Activated CD4-positive, alpha-beta T cell treated with anti-CD3 and anti-CD28 coated beads, Interleukin-2, amount 50 U/mL, for 4 hours (primary cell): ENCODE measurements at regions not wholly inside any gene's neighbourhood (a gene's known extent, or its start where the extent isn't known, plus 50 kb on each side); places are given as distances from the start of the nearest gene placed in this dataset.
"Not testable (repeated sequence)": the region's sequence is repeated elsewhere in the genome, so short reads cannot be mapped to it uniquely, and the experiment has no call there.

Experiments used
- DNase-seq, 2 experiments: peaks; one replicate each; pipeline ENCODE4 v3.0.0-alpha.2; 2020

DNA sequence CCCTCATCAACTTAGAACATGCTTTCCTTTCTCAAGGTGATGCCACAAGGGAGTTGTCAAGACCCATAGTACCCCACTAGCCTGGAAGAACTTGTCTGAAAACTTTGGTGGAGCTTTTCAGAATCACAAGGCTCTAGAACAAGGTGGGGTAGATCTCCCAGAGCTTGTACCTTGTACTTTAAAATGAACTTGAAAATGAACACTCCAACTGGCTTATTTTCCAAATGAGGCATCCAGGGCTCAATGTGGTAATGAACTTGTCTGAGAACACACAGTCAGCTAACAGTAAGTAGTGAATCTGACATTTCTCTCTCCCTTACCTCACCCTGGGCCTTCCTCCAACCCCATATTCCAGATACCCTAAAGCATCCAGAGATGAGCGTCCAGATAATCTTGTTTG, 81.8 kb upstream of the THBS1 start:
- no peak for DNase-seq

DNA sequence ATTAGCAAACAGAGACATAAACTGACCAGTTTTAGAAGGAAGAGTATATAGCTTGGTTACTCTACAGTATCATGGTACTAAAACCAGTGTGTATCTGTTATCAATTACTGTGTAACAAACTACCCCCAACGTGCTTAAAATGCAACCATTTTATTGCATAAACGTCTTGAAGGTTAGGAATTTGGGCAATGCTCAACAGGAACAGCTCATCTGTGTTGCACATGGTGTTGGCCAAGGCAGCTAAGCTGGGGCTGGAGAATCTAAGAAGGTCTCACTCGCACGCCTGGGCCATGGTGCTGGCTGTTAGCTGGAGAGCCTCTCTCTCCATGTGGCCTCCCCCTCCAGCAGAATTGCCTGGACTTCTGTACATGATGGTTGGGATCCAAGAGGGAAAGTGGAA, 81.2 kb upstream of the THBS1 start:
- no peak for DNase-seq

DNA sequence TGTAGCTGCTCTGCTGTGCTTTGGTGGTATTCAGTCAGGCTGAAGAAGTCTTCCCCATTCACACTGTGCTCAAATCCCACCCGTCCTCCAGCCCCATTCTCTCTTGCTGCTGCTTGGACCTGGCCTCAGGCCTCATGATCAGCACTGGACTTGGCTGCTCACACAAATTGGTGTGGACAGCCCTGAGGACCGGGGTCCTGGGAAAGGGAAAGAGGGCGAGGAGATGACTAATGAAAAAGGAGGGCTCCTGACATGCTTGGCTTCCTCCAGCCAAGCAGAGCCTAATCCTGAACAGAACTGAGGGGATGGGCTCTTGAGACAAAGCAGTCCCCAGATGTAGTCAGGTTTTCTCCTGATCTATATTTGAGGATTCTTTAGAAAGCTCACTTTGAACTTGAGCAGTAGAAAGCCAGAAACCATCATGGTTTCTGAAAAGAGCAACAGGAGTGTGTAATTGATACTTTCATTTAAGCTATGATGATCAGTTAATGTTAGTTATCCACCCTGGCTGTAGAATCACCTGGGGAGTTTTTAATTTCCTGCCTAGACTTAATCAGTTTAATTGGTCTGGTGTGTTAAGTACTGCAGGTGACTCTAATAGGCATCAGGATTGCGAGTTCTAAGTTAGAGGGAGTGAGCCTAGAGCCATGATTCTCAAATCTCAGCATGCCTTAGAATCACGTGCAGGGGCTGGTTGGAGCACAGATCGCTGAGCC, 79.4 kb upstream of the THBS1 start:
- no peak for DNase-seq

DNA sequence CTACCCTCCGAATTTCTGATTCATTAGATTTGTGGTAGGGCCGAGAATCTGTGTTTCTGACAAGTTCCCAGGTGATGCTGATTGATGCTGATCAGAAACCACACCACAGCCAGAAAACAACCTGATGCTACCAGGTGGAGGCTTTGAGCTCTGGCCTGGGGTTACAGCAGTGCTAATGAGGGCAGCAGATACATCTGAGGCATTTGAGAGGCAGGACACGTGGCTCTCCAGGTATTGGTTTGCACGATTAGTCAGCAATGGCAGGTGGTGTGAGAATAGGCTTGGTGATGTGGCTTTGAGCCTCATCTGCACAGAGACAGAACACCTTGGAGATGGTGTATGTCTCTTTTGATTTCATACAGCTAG, 78.8 kb upstream of the THBS1 start:
- no peak for DNase-seq

DNA sequence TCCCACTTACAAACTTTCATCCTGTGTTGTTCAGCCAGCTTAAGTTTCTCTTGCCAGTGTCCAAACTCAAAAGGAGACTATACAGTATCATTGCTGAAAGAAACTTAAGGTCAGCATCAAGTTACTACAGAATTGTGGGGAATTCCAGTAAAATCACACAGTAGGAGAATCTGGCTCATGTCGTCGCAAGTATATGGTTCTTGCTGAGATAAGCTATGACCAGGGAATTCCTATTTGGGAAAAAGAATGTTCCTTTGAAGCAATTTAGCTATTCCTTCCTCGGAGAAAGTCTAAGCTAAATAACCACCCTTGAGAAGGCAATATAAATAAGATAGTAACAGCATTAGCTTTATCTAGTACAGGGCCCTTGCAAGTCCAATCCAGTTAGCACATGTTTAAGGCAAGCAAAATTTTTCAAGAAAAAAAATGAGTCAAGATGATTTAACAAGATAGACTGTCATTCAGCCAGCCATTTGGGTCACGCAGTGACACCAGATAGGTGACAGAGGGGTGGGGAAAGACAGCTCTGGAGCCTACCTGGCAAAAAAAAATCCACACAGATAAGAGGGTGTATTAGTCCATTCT, 78.2 kb upstream of the THBS1 start:
- no peak for DNase-seq

DNA sequence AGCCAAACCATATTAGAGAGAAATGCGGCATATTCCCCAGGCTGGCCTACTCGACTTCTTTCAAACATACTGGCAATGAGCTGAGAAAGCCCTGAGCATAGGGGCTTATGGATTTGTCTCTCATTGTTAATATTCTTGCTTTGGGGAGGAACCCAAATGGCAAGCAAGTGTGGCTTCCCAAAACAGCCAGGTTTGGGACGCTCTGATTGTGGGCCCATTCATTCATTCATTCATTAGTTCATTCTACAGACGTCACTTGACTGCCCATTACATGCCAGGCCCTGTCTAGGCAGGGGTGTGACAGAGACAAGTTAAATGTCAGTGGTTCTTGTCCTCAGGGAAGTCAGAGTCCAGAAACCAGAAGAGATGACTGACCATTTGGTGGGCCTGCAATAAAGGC, 77.4 kb upstream of the THBS1 start:
- DNase-seq, result no peak

DNA sequence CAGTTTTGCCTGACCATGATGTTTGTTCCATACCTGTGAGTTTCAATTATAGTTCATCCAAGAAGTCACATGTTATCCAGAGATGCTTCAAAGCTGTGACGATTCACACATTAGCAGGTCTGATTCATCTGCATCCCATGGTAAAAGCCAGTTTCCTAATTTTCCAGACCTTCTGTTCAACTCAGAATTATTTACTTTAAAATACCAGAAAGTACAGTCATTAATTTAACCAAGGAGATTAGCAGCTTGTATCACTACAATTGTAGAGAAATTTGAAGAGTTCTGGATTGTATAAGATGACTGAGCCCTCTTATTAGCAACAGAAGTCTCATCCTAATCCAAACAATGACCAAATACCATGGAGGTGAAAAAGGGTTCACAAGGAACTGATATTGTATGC, 76.1 kb upstream of the THBS1 start:
- no peak for DNase-seq

DNA sequence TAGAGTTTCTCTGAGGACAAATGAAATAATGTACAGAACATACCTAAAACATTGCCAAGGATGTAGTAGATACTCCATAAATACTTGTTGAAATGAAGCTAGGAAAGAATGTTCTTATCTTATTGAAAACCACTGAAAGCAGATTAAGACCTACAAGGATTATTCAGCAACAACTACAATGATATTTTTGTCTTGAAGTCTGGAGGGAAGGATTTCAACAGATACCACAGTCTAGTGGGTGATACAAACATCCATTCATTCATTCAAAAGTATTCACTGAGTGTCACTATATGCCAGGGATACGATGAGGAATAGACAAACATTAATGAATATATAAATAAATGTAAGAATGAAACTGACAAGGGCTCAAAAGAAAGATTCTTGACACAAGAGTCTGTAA, 74.7 kb upstream of the THBS1 start:
- no peak for DNase-seq

DNA sequence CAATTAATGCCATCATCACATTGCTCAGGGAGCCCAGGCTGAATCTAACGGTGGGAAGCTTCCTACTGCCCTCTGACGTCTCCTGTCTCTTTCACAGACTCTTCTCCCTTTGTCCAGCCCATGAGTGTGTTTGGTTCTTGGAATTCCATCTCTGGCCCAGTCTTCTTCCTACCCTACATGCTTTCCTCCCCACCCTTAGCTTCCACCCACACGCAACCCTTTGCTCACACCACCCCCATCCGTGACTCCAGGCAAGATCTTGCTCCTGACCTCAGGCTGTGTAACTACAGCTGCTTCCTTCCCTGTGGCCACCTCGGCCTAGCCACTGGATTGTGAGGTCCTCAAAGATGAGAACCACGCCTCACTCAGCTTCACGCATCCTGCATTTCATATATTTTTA, 72.3 kb upstream of the THBS1 start:
- no peak for DNase-seq

DNA sequence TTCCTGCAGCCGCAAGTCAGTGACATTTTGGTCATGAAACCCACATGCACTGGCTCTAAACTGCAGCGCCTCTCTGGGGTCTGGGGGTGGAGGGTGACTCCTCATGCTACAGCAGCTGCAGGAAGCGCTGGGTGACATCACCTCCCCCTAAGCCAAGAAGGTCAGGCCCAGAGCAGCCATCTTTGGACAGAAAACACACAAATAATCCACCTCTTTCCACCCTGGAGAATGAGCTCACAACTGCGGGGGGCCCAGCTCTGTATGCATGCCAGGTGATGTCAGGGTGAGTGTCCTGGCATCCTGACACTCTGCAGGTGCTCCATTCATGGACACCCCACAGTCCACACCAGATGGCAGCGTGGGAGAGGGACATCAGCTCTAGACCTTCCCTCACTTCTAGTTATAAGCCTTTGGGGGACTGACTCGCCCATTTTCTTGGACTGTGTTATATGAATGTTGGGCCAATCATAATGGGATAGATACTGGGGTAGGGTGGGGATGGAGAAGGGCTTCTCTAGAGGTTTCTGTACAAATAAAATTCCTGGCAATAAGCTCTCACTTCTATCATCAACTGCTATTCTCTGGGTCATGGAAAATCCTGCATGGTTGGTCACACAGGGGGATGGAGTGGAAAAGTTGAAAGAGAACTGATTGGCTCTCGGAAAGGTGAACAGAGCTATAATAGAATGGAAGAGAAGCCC, 70.7 kb upstream of the THBS1 start:
- no peak for DNase-seq

DNA sequence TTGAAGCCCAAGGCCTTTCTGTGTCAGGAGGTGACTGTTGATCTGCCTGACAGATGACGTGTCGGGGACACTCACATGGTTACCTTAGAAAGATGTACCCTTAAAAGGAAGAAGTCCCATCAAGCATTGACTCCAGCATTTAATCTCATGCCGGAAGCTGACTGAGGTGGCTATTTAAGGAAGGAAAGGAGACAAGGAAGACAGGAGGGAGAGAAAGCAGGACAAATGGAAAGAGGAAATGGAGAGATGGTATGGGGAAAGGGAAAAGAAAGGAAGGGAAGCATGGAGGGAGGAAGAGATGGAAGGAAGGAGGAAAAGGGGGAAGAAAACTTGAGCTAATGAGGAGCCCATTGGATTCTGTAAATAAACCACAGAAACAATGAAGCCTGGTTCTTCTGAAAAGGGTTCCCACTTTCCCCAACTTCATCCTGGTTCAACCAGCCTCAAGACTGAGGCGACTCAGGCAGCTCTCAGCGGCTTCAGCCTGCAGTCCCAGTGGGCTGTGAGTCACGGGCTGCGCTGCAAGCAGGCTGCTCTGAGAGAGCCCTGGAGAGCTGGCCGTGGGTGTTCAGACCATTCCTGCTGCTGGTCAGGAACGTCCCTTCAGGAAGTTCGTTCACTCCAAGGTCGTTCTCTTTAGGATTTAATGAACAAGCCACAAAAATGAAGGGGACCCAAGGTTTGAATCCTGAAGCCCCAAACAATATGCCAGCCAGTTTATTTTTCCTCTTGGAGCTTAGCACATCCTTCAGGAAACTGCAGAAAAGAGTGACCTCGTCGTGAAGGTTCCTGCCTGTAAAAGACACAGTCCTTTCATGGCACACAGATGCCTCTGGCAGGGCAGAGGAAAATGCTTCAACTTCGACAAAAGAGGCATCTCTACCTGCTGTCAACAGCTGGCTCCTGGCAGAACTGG, 69.6 kb upstream of the THBS1 start:
- no peak for DNase-seq

DNA sequence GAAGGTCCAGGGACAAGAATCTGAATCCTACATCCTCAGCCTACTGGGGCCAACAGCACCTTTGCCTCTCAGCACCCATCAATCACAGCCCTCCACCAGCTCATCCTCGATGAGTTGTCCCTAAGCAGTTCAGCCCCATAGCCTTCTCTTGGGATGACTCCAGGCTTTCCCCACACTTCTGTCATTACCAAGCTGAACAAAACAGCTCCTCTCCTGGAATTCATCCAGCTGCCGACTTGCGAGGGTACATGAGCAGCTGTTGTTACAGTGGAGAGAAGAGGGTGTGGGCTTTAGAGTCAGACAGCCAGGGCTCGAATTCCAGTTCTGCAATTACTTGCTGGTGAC, 69.0 kb upstream of the THBS1 start:
- DNase-seq, result no peak

DNA sequence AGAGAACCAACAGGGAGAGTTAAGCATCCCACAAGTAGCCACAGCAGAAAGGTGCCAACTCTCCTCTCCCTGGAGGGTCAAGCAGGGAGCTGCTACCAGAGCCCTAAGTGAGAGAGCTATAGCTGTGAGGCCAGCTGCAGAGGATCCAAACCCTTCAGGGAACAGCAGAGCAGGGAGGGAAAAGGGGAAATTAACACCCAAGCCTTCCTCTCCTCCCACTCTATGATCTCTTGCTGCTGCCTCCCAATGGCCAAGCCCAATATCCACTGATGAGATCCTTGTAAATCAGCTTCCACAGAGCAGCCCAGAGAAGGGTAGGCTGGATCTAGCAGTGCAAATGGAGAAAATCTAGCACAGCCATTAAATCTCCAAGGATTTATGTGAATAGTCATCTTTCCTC, 68.2 kb upstream of the THBS1 start:
- no peak for DNase-seq

DNA sequence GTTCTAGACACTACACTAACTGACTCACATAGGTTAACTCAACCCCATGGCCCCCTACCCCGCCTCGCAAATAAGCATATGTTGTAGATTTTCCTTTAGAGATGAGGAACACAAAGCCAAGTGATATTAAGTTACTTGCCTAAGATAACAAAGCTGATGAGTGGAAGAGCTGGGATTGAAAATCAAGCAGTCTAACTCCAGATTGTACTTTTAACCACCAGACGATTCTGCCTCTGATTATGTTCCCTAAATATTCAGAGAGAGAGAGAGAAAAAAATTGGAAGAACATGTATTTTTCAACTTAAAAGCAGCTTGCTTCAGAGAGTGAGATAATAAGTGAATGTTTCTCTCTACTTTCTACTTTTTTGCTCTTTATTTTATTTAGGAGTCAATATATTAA, 66.9 kb upstream of the THBS1 start:
- DNase-seq, result no peak

DNA sequence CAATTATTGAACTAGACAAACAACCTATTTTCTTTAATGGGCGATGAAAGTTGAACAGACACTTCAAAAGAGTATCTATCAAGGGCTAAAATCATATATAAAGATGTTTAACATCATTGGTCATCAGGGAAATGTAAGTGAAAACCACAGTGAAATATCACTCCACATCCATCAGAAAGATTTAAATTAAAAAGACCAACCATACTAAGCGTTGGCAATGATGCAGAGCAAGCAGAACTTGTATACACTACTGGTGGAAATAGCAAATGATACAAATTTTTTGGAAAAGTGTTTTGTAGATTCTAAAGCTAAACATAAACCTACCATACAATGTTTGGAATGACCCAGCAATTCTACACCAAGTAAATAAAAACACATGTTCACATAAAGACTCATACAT, 65.9 kb upstream of the THBS1 start:
- DNase-seq, result no peak

DNA sequence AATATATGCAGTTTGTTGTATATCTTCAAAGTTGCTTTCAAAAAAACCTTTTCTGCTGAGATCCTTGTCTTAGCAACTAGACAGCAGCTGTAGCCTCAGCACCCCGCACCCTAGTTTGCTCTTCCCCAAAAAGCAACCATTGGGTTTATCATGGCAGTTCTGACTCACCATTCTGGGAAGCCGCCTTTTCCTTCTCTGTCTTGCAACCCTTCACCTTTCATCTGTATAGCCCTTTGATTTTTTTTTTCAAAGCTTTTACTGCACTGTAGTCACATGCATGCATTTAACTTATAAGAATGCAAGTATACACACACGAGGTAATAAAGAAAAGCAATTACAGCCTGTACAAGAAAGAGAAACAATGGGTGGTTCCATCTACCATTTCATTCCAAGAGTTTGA, 65.1 kb upstream of the THBS1 start:
- no peak for DNase-seq

DNA sequence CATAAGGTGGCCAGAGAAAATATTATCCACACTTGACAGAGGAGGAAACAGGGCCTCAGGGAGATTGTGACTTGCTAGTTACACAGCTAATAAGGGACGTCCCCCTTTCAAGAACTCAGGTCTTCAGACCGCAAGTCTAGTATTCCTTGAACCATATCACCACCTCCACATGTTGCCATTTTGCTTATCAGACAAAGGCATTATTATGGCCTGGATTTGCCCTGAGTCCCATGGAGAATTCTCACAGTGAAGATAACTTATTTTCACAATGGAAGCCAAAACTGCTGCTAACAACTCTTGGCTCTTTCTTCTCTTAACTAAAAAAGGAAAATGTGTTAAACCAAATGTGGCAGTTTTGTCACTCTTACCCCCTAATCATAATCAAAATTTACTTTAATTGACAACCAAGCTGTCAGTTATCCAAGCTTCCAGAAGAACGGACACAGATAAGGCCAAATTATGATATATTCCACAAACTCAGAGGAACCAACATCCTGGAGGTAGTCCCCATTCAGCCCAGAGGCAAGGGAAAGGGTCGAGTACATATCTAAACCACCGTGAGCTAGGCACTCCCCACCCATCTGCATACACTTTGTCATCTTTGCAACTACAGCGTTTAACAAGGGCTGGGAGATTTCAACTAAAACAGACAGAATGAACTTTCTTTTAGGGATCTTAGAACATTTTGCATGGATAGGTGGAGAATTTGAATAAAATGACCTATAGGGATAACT, 63.6 kb upstream of the THBS1 start:
- no peak for DNase-seq

DNA sequence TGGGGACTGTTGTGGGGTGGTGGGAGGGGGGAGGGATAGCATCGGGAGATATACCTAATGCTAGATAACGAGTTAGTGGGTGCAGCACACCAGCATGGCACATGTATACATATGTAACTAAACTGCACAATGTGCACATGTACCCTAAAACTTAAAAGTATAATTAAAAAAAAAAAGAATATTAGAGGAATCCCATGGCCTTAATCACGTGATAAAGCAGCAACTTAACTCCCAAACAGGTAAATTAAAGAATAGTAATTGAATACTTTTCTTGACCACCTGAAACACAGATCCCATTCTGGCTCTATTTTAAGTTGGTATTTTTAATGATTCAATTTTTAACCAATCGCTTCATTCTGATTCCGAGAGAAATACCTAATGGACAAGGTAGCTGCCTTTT, 56.9 kb upstream of the THBS1 start:
- not testable (repeated sequence) for DNase-seq

DNA sequence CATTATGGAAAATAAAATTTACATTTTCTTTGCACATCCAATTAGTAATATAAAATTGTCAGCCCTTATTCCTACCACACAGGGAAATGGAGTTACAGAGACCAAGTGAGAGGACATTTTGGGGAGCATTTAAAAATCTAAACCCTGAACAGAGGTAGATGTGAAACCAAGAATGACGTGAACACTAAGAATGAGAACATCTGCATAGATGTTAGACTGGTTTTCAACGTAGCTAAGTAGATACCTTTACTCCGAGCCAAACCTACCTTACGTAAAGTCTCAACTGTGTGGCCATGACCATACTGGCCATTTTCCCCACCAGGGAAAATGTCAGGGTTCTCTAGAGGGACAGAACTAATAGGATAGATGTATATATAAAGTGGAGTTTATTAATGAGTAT, 51.4 kb upstream of the THBS1 start:
- no peak for DNase-seq

DNA sequence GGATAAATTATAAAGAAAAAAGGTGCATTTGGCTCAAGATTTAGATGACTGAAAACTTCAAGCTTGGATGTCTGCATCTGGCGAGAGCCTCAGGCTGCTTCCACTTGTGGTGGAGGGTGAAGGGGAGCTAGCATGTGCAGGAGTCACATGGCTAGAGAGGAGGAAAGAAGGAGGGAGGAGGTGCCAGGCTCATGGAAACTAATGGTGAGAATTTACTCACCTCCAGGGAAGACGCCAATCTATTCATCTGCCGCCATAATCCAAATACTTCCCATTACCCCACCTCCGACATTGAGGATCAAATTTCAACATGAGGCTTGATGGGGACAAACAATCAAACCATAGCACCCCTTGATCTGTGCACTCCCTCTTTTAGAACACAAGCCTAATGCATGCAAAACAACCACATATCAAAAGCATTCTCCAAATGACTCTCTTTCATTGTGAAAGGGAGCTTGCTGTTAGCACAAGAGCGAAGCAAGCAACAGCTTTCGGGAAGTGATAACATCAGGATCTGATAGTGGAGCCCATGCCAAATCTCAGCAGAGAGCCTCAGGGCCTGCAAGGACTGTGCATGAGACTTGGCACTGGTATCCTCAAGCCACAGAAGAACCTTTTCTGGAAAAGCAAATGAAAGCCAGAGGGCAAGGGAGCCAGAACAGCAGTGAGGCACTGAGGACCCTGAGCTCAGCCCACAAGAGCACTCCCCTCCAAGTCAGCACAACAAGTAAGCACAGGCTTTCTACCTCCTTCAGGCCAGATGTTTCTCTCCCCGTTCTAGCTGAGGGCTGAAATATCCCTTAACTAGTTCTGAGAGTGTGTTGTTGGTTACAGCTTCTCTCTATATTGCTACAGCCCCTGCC, 50.2 kb upstream of the THBS1 start:
- DNase-seq, result no peak
